WTC11 (cell line): ENCODE measurements at regions not wholly inside any gene's neighbourhood (a gene's known extent, or its start where the extent isn't known, plus 50 kb on each side); places are given as distances from the start of the nearest gene placed in this dataset.

Source experiments
- IRF2 ChIP-seq: sonication (generic); formaldehyde crosslinking; IDR thresholded peaks from 2 replicates; pipeline ENCODE4 v1.8.0; 2022; ENCODE audit warnings: low read depth, missing genetic modification reagents, borderline replicate concordance
- NFE2L1 ChIP-seq: sonication (generic); formaldehyde crosslinking; IDR thresholded peaks from 2 replicates; pipeline ENCODE4 v1.8.1; 2023; ENCODE audit warnings: missing genetic modification reagents
- ZNF232 ChIP-seq: sonication (generic); formaldehyde crosslinking; IDR thresholded peaks from 2 replicates; pipeline ENCODE4 v1.8.0; 2022; ENCODE audit warnings: mild to moderate bottlenecking, missing genetic modification reagents
- TF ChIP-seq, protein P1 (sequence below): fragments of 250-450 bp; sonication (Bioruptor Pico); IDR thresholded peaks from 2 replicates; pipeline ENCODE4 v1.9.0; 2021; ENCODE audit warnings: mild to moderate bottlenecking
- TF ChIP-seq, protein P2 (sequence below): fragments of 200-600 bp; IDR thresholded peaks from 2 replicates; pipeline ENCODE4 v1.8.0; 2022; ENCODE audit warnings: antibody characterized with exemption
- TF ChIP-seq, protein P3 (sequence below): sonication (generic); formaldehyde crosslinking; IDR thresholded peaks from 2 replicates; pipeline ENCODE4 v1.8.1; 2022; ENCODE audit warnings: low read depth, missing genetic modification reagents, borderline replicate concordance
- TF ChIP-seq, protein P4 (sequence below): sonication (generic); formaldehyde crosslinking; IDR thresholded peaks from 2 replicates; pipeline ENCODE4 v1.8.1; 2023; ENCODE audit warnings: mild to moderate bottlenecking, missing genetic modification reagents
- TF ChIP-seq, protein P5 (sequence below): sonication (generic); formaldehyde crosslinking; IDR thresholded peaks from 2 replicates; pipeline ENCODE4 v1.8.1; 2023; ENCODE audit warnings: mild to moderate bottlenecking, missing genetic modification reagents, moderate library complexity
- TF ChIP-seq, protein P6 (sequence below): sonication (generic); formaldehyde crosslinking; IDR thresholded peaks from 2 replicates; pipeline ENCODE4 v1.8.1; 2022; ENCODE audit warnings: mild to moderate bottlenecking, moderate library complexity, missing genetic modification reagents
- TF ChIP-seq, protein P7 (sequence below): sonication (generic); formaldehyde crosslinking; IDR thresholded peaks from 2 replicates; pipeline ENCODE4 v1.8.1; 2023; ENCODE audit warnings: mild to moderate bottlenecking, missing genetic modification reagents

DNA sequence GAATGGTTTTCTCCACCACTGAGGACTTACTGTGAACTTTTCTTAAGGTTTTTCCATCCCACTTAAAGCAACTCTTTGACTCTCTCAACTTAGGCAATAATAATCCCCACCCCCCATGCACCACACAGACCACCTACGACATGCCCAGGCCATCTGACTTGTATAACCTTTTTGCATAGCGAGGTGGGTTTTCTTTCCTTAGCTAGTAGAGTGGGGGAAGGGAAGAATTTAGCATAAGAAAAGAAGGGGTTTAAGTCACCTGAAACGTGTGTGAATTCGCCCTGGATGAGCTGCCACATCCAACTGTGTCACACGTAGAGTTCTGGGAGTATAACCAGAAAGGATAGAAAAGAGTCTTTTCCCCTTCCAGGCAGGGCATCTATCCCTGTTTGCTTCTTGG is 262.7 kb downstream of the YTHDC2 start:
- TF ChIP-seq, protein P1, sequence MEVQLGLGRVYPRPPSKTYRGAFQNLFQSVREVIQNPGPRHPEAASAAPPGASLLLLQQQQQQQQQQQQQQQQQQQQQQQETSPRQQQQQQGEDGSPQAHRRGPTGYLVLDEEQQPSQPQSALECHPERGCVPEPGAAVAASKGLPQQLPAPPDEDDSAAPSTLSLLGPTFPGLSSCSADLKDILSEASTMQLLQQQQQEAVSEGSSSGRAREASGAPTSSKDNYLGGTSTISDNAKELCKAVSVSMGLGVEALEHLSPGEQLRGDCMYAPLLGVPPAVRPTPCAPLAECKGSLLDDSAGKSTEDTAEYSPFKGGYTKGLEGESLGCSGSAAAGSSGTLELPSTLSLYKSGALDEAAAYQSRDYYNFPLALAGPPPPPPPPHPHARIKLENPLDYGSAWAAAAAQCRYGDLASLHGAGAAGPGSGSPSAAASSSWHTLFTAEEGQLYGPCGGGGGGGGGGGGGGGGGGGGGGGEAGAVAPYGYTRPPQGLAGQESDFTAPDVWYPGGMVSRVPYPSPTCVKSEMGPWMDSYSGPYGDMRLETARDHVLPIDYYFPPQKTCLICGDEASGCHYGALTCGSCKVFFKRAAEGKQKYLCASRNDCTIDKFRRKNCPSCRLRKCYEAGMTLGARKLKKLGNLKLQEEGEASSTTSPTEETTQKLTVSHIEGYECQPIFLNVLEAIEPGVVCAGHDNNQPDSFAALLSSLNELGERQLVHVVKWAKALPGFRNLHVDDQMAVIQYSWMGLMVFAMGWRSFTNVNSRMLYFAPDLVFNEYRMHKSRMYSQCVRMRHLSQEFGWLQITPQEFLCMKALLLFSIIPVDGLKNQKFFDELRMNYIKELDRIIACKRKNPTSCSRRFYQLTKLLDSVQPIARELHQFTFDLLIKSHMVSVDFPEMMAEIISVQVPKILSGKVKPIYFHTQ = no peak
- TF ChIP-seq, protein P2, sequence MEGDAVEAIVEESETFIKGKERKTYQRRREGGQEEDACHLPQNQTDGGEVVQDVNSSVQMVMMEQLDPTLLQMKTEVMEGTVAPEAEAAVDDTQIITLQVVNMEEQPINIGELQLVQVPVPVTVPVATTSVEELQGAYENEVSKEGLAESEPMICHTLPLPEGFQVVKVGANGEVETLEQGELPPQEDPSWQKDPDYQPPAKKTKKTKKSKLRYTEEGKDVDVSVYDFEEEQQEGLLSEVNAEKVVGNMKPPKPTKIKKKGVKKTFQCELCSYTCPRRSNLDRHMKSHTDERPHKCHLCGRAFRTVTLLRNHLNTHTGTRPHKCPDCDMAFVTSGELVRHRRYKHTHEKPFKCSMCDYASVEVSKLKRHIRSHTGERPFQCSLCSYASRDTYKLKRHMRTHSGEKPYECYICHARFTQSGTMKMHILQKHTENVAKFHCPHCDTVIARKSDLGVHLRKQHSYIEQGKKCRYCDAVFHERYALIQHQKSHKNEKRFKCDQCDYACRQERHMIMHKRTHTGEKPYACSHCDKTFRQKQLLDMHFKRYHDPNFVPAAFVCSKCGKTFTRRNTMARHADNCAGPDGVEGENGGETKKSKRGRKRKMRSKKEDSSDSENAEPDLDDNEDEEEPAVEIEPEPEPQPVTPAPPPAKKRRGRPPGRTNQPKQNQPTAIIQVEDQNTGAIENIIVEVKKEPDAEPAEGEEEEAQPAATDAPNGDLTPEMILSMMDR = no peak
- TF ChIP-seq ZNF232 (CRISPR knock-in tag) = no peak
- TF ChIP-seq IRF2 (CRISPR knock-in tag) = no peak
- TF ChIP-seq, protein P3, sequence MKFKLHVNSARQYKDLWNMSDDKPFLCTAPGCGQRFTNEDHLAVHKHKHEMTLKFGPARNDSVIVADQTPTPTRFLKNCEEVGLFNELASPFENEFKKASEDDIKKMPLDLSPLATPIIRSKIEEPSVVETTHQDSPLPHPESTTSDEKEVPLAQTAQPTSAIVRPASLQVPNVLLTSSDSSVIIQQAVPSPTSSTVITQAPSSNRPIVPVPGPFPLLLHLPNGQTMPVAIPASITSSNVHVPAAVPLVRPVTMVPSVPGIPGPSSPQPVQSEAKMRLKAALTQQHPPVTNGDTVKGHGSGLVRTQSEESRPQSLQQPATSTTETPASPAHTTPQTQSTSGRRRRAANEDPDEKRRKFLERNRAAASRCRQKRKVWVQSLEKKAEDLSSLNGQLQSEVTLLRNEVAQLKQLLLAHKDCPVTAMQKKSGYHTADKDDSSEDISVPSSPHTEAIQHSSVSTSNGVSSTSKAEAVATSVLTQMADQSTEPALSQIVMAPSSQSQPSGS (CRISPR knock-in tag) = no peak
- no peak for TF ChIP-seq NFE2L1 (CRISPR knock-in tag)
- TF ChIP-seq, protein P4, sequence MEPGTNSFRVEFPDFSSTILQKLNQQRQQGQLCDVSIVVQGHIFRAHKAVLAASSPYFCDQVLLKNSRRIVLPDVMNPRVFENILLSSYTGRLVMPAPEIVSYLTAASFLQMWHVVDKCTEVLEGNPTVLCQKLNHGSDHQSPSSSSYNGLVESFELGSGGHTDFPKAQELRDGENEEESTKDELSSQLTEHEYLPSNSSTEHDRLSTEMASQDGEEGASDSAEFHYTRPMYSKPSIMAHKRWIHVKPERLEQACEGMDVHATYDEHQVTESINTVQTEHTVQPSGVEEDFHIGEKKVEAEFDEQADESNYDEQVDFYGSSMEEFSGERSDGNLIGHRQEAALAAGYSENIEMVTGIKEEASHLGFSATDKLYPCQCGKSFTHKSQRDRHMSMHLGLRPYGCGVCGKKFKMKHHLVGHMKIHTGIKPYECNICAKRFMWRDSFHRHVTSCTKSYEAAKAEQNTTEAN (CRISPR knock-in tag) = no peak
- TF ChIP-seq, protein P5, sequence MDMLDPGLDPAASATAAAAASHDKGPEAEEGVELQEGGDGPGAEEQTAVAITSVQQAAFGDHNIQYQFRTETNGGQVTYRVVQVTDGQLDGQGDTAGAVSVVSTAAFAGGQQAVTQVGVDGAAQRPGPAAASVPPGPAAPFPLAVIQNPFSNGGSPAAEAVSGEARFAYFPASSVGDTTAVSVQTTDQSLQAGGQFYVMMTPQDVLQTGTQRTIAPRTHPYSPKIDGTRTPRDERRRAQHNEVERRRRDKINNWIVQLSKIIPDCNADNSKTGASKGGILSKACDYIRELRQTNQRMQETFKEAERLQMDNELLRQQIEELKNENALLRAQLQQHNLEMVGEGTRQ = peak; percentile 9; the same call in 1 of the 2 replicates
- TF ChIP-seq, protein P6, sequence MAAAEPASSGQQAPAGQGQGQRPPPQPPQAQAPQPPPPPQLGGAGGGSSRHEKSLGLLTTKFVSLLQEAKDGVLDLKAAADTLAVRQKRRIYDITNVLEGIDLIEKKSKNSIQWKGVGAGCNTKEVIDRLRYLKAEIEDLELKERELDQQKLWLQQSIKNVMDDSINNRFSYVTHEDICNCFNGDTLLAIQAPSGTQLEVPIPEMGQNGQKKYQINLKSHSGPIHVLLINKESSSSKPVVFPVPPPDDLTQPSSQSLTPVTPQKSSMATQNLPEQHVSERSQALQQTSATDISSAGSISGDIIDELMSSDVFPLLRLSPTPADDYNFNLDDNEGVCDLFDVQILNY (CRISPR knock-in tag) = no peak
- TF ChIP-seq, protein P7, sequence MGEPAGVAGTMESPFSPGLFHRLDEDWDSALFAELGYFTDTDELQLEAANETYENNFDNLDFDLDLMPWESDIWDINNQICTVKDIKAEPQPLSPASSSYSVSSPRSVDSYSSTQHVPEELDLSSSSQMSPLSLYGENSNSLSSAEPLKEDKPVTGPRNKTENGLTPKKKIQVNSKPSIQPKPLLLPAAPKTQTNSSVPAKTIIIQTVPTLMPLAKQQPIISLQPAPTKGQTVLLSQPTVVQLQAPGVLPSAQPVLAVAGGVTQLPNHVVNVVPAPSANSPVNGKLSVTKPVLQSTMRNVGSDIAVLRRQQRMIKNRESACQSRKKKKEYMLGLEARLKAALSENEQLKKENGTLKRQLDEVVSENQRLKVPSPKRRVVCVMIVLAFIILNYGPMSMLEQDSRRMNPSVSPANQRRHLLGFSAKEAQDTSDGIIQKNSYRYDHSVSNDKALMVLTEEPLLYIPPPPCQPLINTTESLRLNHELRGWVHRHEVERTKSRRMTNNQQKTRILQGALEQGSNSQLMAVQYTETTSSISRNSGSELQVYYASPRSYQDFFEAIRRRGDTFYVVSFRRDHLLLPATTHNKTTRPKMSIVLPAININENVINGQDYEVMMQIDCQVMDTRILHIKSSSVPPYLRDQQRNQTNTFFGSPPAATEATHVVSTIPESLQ (CRISPR knock-in tag) = no peak
